MM.1S (cell line): ENCODE measurements at regions not wholly inside any gene's neighbourhood (a gene's known extent, or its start where the extent isn't known, plus 50 kb on each side); places are given as distances from the start of the nearest gene placed in this dataset.

ENCODE experiments used
- DNase-seq: peaks from one replicate; pipeline ENCODE4 v3.0.0-alpha.2; 2015
- H2AFZ ChIP-seq: fragments of 300-600 bp; sonication (generic); 2 replicates; pipeline ENCODE4 v1.6.0; 2016; ENCODE audit warnings: antibody characterized with exemption, low read length
- H3F3A ChIP-seq: fragments of 300-600 bp; sonication (generic); 2 replicates; pipeline ENCODE4 v1.6.1; 2016; ENCODE audit warnings: mild to moderate bottlenecking, antibody characterized with exemption, low read length, moderate library complexity, mixed read lengths; ENCODE audit not compliant: insufficient read depth
- H3K27ac ChIP-seq: fragments of 300-600 bp; sonication (generic); 2 replicates; pipeline ENCODE4 v1.5.1; 2016; ENCODE audit warnings: mild to moderate bottlenecking, low read length
- H3K27me3 ChIP-seq: fragments of 300-600 bp; sonication (generic); replicated peaks from 2 replicates; pipeline ENCODE4 v1.6.0; 2016; ENCODE audit warnings: low read length; ENCODE audit not compliant: insufficient read depth
- H3K36me3 ChIP-seq: fragments of 300-600 bp; sonication (generic); replicated peaks from 2 replicates; pipeline ENCODE4 v1.6.1; 2016; ENCODE audit warnings: mild to moderate bottlenecking, low read length, mixed read lengths; ENCODE audit not compliant: insufficient read depth
- H3K4me1 ChIP-seq: fragments of 300-600 bp; sonication (generic); 2 replicates; pipeline ENCODE4 v1.6.1; 2016; ENCODE audit warnings: low read length, mixed read lengths
- H3K4me2 ChIP-seq: fragments of 300-600 bp; sonication (generic); 2 replicates; pipeline ENCODE4 v1.6.0; 2016; ENCODE audit warnings: low read depth, low read length
- H3K4me3 ChIP-seq: fragments of 300-600 bp; sonication (generic); 2 replicates; pipeline ENCODE4 v1.5.1; 2016; ENCODE audit warnings: low read length, mixed read lengths
- H3K79me2 ChIP-seq: fragments of 300-600 bp; sonication (generic); 2 replicates; pipeline ENCODE4 v1.6.1; 2016; ENCODE audit warnings: mixed run types, low read length, mixed read lengths
- H3K9ac ChIP-seq: fragments of 300-600 bp; sonication (generic); 2 replicates; pipeline ENCODE4 v1.6.1; 2016; ENCODE audit warnings: low read length, mixed read lengths
- H3K9me2 ChIP-seq: fragments of 300-600 bp; sonication (generic); replicated peaks from 2 replicates; pipeline ENCODE4 v1.6.1; 2016; ENCODE audit warnings: mild to moderate bottlenecking, low read length, mixed read lengths; ENCODE audit not compliant: insufficient read depth
- H3K9me3 ChIP-seq: fragments of 300-600 bp; sonication (generic); replicated peaks from 2 replicates; pipeline ENCODE4 v1.6.1; 2016; ENCODE audit warnings: mild to moderate bottlenecking, low read length, mixed read lengths; ENCODE audit not compliant: insufficient read depth
- H4K20me1 ChIP-seq: fragments of 300-600 bp; sonication (generic); 2 replicates; pipeline ENCODE4 v1.6.1; 2016; ENCODE audit warnings: mild to moderate bottlenecking, low read length, moderate library complexity, mixed read lengths; ENCODE audit not compliant: insufficient read depth
- CTCF ChIP-seq: fragments of 300-600 bp; sonication (generic); IDR thresholded peaks from 2 replicates; pipeline ENCODE4 v1.5.1; 2016; ENCODE audit warnings: antibody characterized with exemption, low read length, mixed read lengths
- EZH2 ChIP-seq: fragments of 300-600 bp; sonication (generic); optimal IDR thresholded peaks from 2 replicates; pipeline ENCODE3; 2017; ENCODE audit warnings: low read depth, mild to moderate bottlenecking, antibody characterized with exemption, low read length, mixed read lengths
- EZH2phosphoT487 ChIP-seq: fragments of 300-600 bp; sonication (generic); IDR thresholded peaks from 2 replicates; pipeline ENCODE4 v1.6.1; 2018; ENCODE audit warnings: antibody characterized with exemption, low read length

DNA sequence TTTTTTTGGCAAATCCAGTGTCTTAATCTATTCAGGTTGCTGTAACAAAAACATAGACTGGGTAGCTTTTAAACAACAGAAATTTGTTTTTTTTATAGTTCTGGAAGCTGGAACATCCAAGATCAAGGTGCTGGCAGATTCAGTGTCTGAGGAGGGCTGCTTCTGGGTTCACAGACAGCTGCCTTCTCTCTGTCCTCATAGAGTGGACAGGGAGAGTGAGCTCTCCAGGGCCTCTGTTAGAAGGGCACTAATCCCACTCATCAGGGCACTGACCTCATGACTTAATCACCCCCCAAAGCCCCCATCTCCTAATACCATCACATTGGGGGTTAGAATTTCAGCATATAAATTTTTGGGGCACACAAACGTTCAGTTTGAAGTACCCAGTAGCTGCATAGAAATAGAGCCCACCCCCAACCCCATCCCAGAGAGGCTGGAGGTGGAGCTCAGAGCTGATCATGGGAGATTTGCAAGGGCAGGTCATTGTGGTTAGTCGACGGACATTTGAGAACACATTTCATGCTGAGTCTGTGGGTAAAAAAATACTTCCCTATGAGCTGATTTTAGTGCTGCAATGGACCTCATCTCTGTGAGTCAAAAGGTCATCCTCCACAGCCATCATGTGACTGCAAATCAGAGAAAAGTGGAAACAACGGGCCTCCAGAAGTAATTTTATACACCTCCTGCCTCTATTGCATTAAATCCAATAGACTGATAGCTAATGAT lies 203.1 kb upstream of the CADM1 start:
- H4K20me1 ChIP-seq: no peaks in the 10 kb centered on the region
- TF ChIP-seq CTCF: no peak
- TF ChIP-seq EZH2phosphoT487: no peak
- no peak for TF ChIP-seq EZH2
- H3F3A ChIP-seq: no peaks in the 10 kb centered on the region
- H3K27me3 ChIP-seq: no peaks in the 10 kb centered on the region
- no peaks in the 10 kb centered on the region for H3K4me1 ChIP-seq
- H3K36me3 ChIP-seq: no peaks in the 10 kb centered on the region
- no peak overlapping the region for H3K27ac ChIP-seq
- H2AFZ ChIP-seq: no peak overlapping the region
- H3K79me2 ChIP-seq: no peaks in the 10 kb centered on the region
- no peak overlapping the region for H3K9ac ChIP-seq
- no peak overlapping the region for H3K4me3 ChIP-seq
- H3K4me2 ChIP-seq: no peak overlapping the region
- no peaks in the 10 kb centered on the region for H3K9me3 ChIP-seq
- DNase-seq: no peak
- H3K9me2 ChIP-seq: no peaks in the 10 kb centered on the region

- Histone ChIP-seq H3K9ac (no peak overlapping the region), H3K4me2 (no peak overlapping the region), H3K4me3 (no peak overlapping the region), H4K20me1 (no peaks in the 10 kb centered on the region), H3F3A (no peaks in the 10 kb centered on the region), H3K27me3 (no peaks in the 10 kb centered on the region), H2AFZ (no peak overlapping the region), H3K9me3 (no peaks in the 10 kb centered on the region), H3K79me2 (no peaks in the 10 kb centered on the region), H3K9me2 (no peaks in the 10 kb centered on the region), H3K36me3 (no peaks in the 10 kb centered on the region), H3K27ac (no peak overlapping the region), H3K4me1 (no peaks in the 10 kb centered on the region)
- TF ChIP-seq EZH2phosphoT487: no peak
- TF ChIP-seq CTCF: no peak
- no peak for TF ChIP-seq EZH2
- no peak for DNase-seq
Observed at GRCh38 chr11:115706626-115707135, 202.5 kb upstream of the CADM1 start.

DNA sequence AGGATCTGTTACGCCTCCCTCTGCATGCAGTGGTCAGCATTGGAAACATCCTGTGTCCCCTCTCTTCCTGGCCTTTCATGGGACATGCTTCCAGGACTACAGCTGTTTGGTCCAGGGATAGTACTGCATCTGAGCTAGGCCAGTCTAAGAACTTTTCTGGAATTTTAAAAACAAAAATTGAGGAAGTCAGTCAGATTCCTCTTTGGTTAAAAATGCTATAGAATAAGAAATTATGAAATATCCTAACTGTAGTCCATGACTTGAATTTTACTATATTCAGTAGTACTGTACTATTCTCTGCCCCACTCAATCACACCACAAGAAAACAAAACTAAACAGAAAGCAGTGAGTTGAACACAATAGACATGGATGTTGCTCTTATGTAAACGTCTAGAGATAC lies 201.0 kb upstream of the CADM1 start:
- TF ChIP-seq CTCF: no peak
- no peak for TF ChIP-seq EZH2
- no peak for TF ChIP-seq EZH2phosphoT487
- Histone ChIP-seq H3K9me3 (no peaks in the 10 kb centered on the region), H3K27me3 (no peaks in the 10 kb centered on the region), H3K9ac (no peak overlapping the region), H3K79me2 (no peaks in the 10 kb centered on the region), H3K36me3 (no peaks in the 10 kb centered on the region), H3K9me2 (no peaks in the 10 kb centered on the region), H3K4me3 (no peak overlapping the region), H3F3A (no peaks in the 10 kb centered on the region), H4K20me1 (no peaks in the 10 kb centered on the region), H3K4me1 (no peaks in the 10 kb centered on the region), H3K4me2 (no peak overlapping the region), H2AFZ (no peak overlapping the region), H3K27ac (no peak overlapping the region)
- DNase-seq: no peak
